Jurkat, Clone E6-1 (cell line): ENCODE measurements at regions not wholly inside any gene's neighbourhood (a gene's known extent, or its start where the extent isn't known, plus 50 kb on each side); places are given as distances from the start of the nearest gene placed in this dataset.
"Not testable (repeated sequence)": the region's sequence is repeated elsewhere in the genome, so short reads cannot be mapped to it uniquely, and the experiment has no call there.

Experiments used
- DNase-seq: peaks from one replicate; pipeline ENCODE4 v3.0.0-alpha.2; 2011; ENCODE audit warnings: low read depth, low spot score
- H3K4me3 ChIP-seq: 2 replicates; pipeline ENCODE4 v1.5.1; 2011; ENCODE audit warnings: mild to moderate bottlenecking, low read length, control low read depth, moderate library complexity

- no peak overlapping the region for H3K4me3 ChIP-seq
- DNase-seq: no peak
Measured at GRCh38 chr4:160403081-160403480, 1300.2 kb downstream of the RAPGEF2 start.

GRCh38 chr4:160406263-160406825 lies 1303.5 kb downstream of the RAPGEF2 start:
- no peak for DNase-seq
- H3K4me3 ChIP-seq: no peak overlapping the region

GRCh38 chr4:160414496-160414895 lies 1311.6 kb downstream of the RAPGEF2 start:
- DNase-seq: no peak
- H3K4me3 ChIP-seq: no peak overlapping the region

DNA sequence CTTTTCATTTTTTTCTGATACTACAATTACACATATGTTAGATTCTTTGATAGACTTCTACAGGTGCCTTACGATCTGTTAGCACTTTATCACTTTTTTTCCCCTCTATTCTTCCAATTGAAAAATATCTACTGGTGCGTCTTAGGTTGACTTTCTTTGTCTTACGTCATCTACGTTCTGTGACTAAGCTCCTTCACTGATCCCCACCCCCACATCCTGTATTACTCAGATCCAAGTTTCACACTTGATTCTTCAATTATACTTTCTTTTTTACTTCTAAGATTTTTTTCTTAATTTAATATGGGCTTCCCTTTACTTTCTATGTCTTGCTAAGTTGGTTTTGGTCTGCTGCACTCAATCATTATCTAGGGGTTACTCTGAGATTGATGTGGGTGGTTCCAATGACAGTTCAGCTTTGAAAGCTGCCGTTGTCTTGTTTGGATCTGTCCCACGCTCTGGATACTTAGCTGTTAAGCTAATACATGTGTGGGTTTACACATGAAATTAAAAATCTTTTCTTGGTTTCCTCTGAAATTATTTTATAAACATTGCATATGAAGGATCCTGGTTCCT lies 1321.1 kb downstream of the RAPGEF2 start:
- no peak overlapping the region for H3K4me3 ChIP-seq
- no peak for DNase-seq

DNA sequence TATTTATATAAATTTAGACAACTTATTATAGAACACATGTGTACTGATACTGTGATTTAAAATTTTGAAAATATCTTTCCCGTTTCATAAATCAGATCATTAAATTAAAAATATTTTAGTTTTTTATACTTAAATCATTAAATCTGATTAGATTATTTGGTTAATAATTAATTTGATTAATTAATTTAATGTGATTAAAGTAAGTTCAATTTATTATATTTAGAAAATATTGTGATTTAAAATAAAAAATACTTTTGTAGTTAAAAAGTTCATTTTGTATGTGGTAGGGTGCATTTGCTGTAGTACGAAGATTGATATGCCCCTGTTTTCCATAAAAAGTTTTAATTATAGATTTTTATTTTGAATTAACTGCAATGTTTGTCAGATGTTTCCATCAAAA lies 1323.4 kb downstream of the RAPGEF2 start:
- DNase-seq: no peak
- no peak overlapping the region for H3K4me3 ChIP-seq

GRCh38 chr4:160450876-160451275 lies 1348.0 kb downstream of the RAPGEF2 start:
- no peak overlapping the region for H3K4me3 ChIP-seq
- DNase-seq: no peak

- not testable (repeated sequence) for H3K4me3 ChIP-seq
Measured at GRCh38 chr4:160481696-160482690, 1379.1 kb downstream of the RAPGEF2 start.

GRCh38 chr4:160485071-160485687 lies 1382.3 kb downstream of the RAPGEF2 start:
- no peak overlapping the region for H3K4me3 ChIP-seq
- no peak for DNase-seq

More at GRCh38 chr4:160481696-160482690, 1379.1 kb downstream of the RAPGEF2 start:
- DNase-seq: not testable (repeated sequence)

- no peak overlapping the region for H3K4me3 ChIP-seq
- DNase-seq: no peak
Measured at GRCh38 chr4:160492181-160492580, 1389.3 kb downstream of the RAPGEF2 start.

DNA sequence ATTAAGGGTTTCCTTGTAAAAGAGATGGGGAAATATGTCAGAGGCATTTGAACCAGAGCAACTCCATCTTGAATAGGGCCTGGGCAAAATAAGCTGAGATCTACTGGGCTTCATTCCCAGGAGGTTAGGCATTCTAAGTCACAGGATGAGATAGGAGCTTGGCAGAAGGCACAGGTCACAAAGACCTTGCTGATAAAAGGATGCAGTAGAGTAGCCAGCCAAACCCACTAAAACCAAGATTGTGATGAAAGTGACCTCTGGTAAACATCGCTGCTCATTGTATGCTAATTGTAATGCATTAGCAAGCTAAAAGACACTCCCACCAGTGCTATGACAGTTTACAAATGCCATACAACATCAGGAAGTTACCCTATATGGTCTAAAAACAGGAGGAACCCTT lies 1390.3 kb downstream of the RAPGEF2 start:
- no peak for DNase-seq

GRCh38 chr4:160495356-160495755 lies 1392.5 kb downstream of the RAPGEF2 start:
- no peak overlapping the region for H3K4me3 ChIP-seq
- no peak for DNase-seq

More for the DNA sequence above, 1390.3 kb downstream of the RAPGEF2 start:
- no peak overlapping the region for H3K4me3 ChIP-seq

GRCh38 chr4:160498211-160498610 lies 1395.3 kb downstream of the RAPGEF2 start:
- no peak for DNase-seq
- no peak overlapping the region for H3K4me3 ChIP-seq

DNA sequence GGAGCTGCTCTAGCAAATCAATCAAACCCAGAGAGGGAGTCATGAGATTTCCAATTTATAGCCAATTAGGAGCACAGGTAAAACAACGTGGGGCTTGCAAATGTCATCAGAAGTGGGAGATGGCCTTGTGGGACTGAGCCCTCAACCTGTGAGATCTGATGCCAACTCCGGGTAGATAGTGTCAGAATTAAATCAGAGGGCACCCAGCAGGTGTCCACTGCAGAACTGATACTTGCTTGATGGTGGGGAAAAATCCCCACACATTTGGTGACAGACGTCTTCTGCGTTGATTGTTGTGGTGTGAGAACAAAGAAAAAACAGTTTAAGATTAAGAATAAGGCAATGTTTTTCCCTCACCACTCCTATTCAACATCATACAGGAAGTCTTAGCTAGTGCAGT lies 1402.8 kb downstream of the RAPGEF2 start:
- H3K4me3 ChIP-seq: no peak overlapping the region
- DNase-seq: no peak

GRCh38 chr4:160510928-160511327 lies 1408.0 kb downstream of the RAPGEF2 start:
- DNase-seq: no peak
- H3K4me3 ChIP-seq: no peak overlapping the region

GRCh38 chr4:160514126-160514525 lies 1411.2 kb downstream of the RAPGEF2 start:
- DNase-seq: no peak
- H3K4me3 ChIP-seq: no peak overlapping the region

GRCh38 chr4:160523231-160523630 lies 1420.4 kb downstream of the RAPGEF2 start:
- DNase-seq: no peak
- no peak overlapping the region for H3K4me3 ChIP-seq

DNA sequence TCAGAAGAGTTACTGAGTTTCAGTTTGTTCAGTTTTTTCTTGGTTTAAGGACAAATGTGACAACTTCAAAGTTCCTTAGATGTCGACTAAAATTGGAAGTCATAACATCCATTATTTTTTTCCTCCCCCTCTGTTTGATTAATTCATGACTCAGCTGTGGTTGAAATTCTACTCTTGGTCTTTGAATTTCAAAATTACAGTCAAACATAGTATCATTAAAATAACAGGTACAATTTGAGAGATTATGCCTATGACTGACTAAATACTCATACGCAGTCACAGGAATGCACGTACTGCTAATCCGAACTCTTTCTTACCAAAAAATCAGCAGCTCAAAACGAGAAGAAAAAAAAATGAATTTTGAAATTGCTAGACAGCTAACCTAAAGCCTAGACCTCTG lies 1434.8 kb downstream of the RAPGEF2 start:
- DNase-seq: no peak

DNA sequence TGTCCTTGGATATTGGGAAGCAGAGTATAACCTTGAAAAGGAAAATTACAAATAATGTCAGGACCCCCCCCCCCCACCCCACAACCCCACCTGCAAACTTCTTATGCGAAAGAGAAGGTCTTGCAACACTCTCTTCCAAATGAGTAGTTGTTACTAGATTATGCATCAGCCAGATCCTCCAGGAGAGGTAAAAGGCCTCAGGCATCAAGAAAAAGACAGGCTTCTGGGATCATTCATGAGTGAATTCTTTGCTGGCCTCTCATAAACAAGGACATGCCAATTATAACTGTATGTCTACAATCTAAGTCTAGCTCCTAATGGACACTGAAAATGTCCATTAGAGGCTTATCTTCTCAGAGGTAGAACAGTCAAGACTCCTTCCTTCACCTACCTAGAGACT lies 1443.3 kb downstream of the RAPGEF2 start:
- DNase-seq: no peak
- no peak overlapping the region for H3K4me3 ChIP-seq

More for the DNA sequence above, 1434.8 kb downstream of the RAPGEF2 start:
- H3K4me3 ChIP-seq: no peak overlapping the region

GRCh38 chr4:160549951-160550519 lies 1447.2 kb downstream of the RAPGEF2 start:
- not testable (repeated sequence) for DNase-seq, H3K4me3 ChIP-seq
